Activated CD4-positive, CD25-positive, alpha-beta regulatory T cell (primary cell): ENCODE measurements at regions not wholly inside any gene's neighbourhood (a gene's known extent, or its start where the extent isn't known, plus 50 kb on each side); places are given as distances from the start of the nearest gene placed in this dataset.

Source experiments
- DNase-seq, 4 experiments: peaks; one replicate each; lab custom pipeline; 2025; lab: John Stamatoyannopoulos, UW

- DNase-seq, result no peak
Measured at GRCh38 chr4:4693258-4693657, 151.4 kb upstream of the STX18 start.

GRCh38 chr4:4690854-4691253, 149.0 kb upstream of the STX18 start:
- DNase-seq, result no peak

GRCh38 chr4:4689694-4690440, 148.0 kb upstream of the STX18 start:
- DNase-seq, result no peak

GRCh38 chr4:4687935-4688727, 146.3 kb upstream of the STX18 start:
- DNase-seq, result no peak

GRCh38 chr4:4687100-4687499, 145.3 kb upstream of the STX18 start:
- no peak for DNase-seq

- DNase-seq, result no peak
Measured at GRCh38 chr4:4685810-4686795, 144.3 kb upstream of the STX18 start.

- DNase-seq, result no peak
Measured at GRCh38 chr4:4681653-4682052, 139.8 kb upstream of the STX18 start.

GRCh38 chr4:4680758-4681157, 138.9 kb upstream of the STX18 start:
- DNase-seq, result no peak

GRCh38 chr4:4680243-4680642, 138.4 kb upstream of the STX18 start:
- DNase-seq, result no peak

- DNase-seq, result no peak
Measured at GRCh38 chr4:4677556-4678522, 136.0 kb upstream of the STX18 start.

- no peak for DNase-seq
Measured at GRCh38 chr4:4675641-4676040, 133.8 kb upstream of the STX18 start.

- no peak for DNase-seq
Measured at GRCh38 chr4:4675051-4675581, 133.3 kb upstream of the STX18 start.

GRCh38 chr4:4673070-4673469, 131.2 kb upstream of the STX18 start:
- DNase-seq, result no peak

- DNase-seq, result no peak
Measured at GRCh38 chr4:4672402-4672801, 130.6 kb upstream of the STX18 start.

- DNase-seq, result no peak
Measured at GRCh38 chr4:4671774-4672349, 130.0 kb upstream of the STX18 start.

GRCh38 chr4:4670869-4671268, 129.0 kb upstream of the STX18 start:
- no peak for DNase-seq

GRCh38 chr4:4668355-4669210, 126.7 kb upstream of the STX18 start:
- DNase-seq, result no peak

- DNase-seq, result no peak
Measured at GRCh38 chr4:4667622-4668081, 125.8 kb upstream of the STX18 start.
